GM11168 (cell line): ENCODE measurements at regions not wholly inside any gene's neighbourhood (a gene's known extent, or its start where the extent isn't known, plus 50 kb on each side); places are given as distances from the start of the nearest gene placed in this dataset.

Experiments used
- in situ Hi-C: fragments of 300-500 bp; cut with MboI; formaldehyde crosslinking; loops from one replicate; pipeline ENCODE4 v1.12.0; 2022; ENCODE audit warnings: low sequenced_read_pairs; ENCODE audit not compliant: unreplicated experiment

GRCh38 chr4:28913466-28913865, 1806.7 kb upstream of the PCDH7 start:
- in situ Hi-C loops, result no loop called here

- in situ Hi-C loops, result no loop called here
Measured at GRCh38 chr4:28916585-28916984, 1803.6 kb upstream of the PCDH7 start.

- in situ Hi-C loops, result no loop called here
Measured at GRCh38 chr4:28918871-28919270, 1801.3 kb upstream of the PCDH7 start.

- in situ Hi-C loops, result no loop called here
Measured at GRCh38 chr4:28921886-28922285, 1798.3 kb upstream of the PCDH7 start.

GRCh38 chr4:28926156-28926555, 1794.0 kb upstream of the PCDH7 start:
- in situ Hi-C loops, result no loop called here

- in situ Hi-C loops, result no loop called here
Measured at GRCh38 chr4:28942631-28943030, 1777.5 kb upstream of the PCDH7 start.

GRCh38 chr4:28947374-28947773, 1772.8 kb upstream of the PCDH7 start:
- in situ Hi-C loops, result no loop called here

GRCh38 chr4:28948501-28948900, 1771.7 kb upstream of the PCDH7 start:
- in situ Hi-C loops, result no loop called here

GRCh38 chr4:28966982-28967381, 1753.2 kb upstream of the PCDH7 start:
- in situ Hi-C loops, result no loop called here

- in situ Hi-C loops, result no loop called here
Measured at GRCh38 chr4:28973587-28974350, 1746.4 kb upstream of the PCDH7 start.

GRCh38 chr4:28976369-28976768, 1743.8 kb upstream of the PCDH7 start:
- in situ Hi-C loops, result no loop called here

GRCh38 chr4:29002151-29002550, 1718.0 kb upstream of the PCDH7 start:
- in situ Hi-C loops, result no loop called here

- in situ Hi-C loops, result no loop called here
Measured at GRCh38 chr4:29005838-29006237, 1714.3 kb upstream of the PCDH7 start.

- in situ Hi-C loops, result no loop called here
Measured at GRCh38 chr4:29009908-29010307, 1710.3 kb upstream of the PCDH7 start.

GRCh38 chr4:29013341-29013740, 1706.8 kb upstream of the PCDH7 start:
- in situ Hi-C loops, result no loop called here

GRCh38 chr4:29014555-29014954, 1705.6 kb upstream of the PCDH7 start:
- in situ Hi-C loops, result no loop called here

GRCh38 chr4:29033703-29034102, 1686.5 kb upstream of the PCDH7 start:
- in situ Hi-C loops, result no loop called here

- in situ Hi-C loops, result no loop called here
Measured at GRCh38 chr4:29037501-29037900, 1682.7 kb upstream of the PCDH7 start.

GRCh38 chr4:29043411-29043810, 1676.8 kb upstream of the PCDH7 start:
- in situ Hi-C loops, result no loop called here

GRCh38 chr4:29046186-29046585, 1674.0 kb upstream of the PCDH7 start:
- in situ Hi-C loops, result no loop called here

- in situ Hi-C loops, result no loop called here
Measured at GRCh38 chr4:29046781-29047180, 1673.4 kb upstream of the PCDH7 start.

- in situ Hi-C loops, result no loop called here
Measured at GRCh38 chr4:29047341-29048041, 1672.7 kb upstream of the PCDH7 start.
